Body of pancreas (tissue), 4 donors: ENCODE measurements at regions not wholly inside any gene's neighbourhood (a gene's known extent, or its start where the extent isn't known, plus 50 kb on each side); places are given as distances from the start of the nearest gene placed in this dataset.

Experiments used
- POLR2A ChIP-seq, 3 donors: fragments of 450-650 bp; IDR thresholded peaks; one replicate each; pipeline ENCODE4 v1.6.1; 2016; ENCODE audit warnings: antibody characterized with exemption in 3 of 3, mild to moderate bottlenecking in 2 of 3
- TF ChIP-seq, protein P1 (sequence below), 7 experiments: fragments of 450-650 bp in 4 of 7; fragments of 200-600 bp in 3 of 7; sonication (generic) in 3 of 7; IDR thresholded peaks; one replicate each; pipeline ENCODE4 v1.5.1; 2016 to 2019; ENCODE audit warnings: antibody characterized with exemption in 7 of 7

DNA sequence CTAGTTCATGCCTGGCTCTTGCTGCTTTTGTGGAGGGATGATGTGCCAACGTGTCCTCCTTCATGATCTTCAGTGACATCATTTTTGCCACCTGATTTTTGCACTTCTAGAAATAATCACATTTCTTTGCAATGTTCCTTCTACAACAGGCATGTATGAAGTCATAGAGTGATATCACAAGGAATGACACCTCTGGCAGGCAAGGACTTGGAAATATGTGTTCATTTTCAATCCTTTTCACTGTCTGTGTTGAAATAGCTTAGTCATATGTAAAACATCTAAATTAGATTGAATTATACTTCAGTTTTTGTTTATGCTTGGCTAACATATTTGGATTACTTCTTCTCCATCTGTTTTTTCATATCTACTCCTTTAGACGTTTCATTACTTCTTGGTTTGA lies 221.2 kb upstream of the STK26 start:
- TF ChIP-seq POLR2A (IDR thresholded peaks at IDR 0.05): no peak
- TF ChIP-seq, protein P1, sequence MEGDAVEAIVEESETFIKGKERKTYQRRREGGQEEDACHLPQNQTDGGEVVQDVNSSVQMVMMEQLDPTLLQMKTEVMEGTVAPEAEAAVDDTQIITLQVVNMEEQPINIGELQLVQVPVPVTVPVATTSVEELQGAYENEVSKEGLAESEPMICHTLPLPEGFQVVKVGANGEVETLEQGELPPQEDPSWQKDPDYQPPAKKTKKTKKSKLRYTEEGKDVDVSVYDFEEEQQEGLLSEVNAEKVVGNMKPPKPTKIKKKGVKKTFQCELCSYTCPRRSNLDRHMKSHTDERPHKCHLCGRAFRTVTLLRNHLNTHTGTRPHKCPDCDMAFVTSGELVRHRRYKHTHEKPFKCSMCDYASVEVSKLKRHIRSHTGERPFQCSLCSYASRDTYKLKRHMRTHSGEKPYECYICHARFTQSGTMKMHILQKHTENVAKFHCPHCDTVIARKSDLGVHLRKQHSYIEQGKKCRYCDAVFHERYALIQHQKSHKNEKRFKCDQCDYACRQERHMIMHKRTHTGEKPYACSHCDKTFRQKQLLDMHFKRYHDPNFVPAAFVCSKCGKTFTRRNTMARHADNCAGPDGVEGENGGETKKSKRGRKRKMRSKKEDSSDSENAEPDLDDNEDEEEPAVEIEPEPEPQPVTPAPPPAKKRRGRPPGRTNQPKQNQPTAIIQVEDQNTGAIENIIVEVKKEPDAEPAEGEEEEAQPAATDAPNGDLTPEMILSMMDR (IDR thresholded peaks at IDR 0.05): no peak
